ENCODE measurements at regions not wholly inside any gene's neighbourhood (a gene's known extent, or its start where the extent isn't known, plus 50 kb on each side); places are given as distances from the start of the nearest gene placed in this dataset.

- peaks cover 0 to 4% (median 0%) of the 10 kb centered on the region in 8 donors for H3K9me3 ChIP-seq
- H3K27ac ChIP-seq: peak overlapping the region in 5 of 8 donors; percentile 28 to 48 (median 34)
- H3K4me3 ChIP-seq: no peak overlapping the region
- no peak for DNase-seq
- no peaks in the 10 kb centered on the region for H3K27me3 ChIP-seq (replicated peaks in 1 of 7)
- H3K36me3 ChIP-seq: no peaks in the 10 kb centered on the region
- WGBS, 5 donors: 31 to 55% (median 40%) methylated on average over 2 of the region's 2 CpGs
- TF ChIP-seq POLR2A (IDR thresholded peaks at IDR 0.05) (no peak), POLR2AphosphoS5 (IDR thresholded peaks at IDR 0.05) (peak in 1 of 3 donors; percentile 54)
- TF ChIP-seq, protein P1, sequence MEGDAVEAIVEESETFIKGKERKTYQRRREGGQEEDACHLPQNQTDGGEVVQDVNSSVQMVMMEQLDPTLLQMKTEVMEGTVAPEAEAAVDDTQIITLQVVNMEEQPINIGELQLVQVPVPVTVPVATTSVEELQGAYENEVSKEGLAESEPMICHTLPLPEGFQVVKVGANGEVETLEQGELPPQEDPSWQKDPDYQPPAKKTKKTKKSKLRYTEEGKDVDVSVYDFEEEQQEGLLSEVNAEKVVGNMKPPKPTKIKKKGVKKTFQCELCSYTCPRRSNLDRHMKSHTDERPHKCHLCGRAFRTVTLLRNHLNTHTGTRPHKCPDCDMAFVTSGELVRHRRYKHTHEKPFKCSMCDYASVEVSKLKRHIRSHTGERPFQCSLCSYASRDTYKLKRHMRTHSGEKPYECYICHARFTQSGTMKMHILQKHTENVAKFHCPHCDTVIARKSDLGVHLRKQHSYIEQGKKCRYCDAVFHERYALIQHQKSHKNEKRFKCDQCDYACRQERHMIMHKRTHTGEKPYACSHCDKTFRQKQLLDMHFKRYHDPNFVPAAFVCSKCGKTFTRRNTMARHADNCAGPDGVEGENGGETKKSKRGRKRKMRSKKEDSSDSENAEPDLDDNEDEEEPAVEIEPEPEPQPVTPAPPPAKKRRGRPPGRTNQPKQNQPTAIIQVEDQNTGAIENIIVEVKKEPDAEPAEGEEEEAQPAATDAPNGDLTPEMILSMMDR (IDR thresholded peaks at IDR 0.05 in 8 of 11, conservative IDR thresholded peaks at IDR 0.05 in 3 of 11): no peak
- intact Hi-C loops (cut with DNase I; ENCODE audit: low total_unique reads): no loop called here
- H3K4me1 ChIP-seq: no peaks in the 10 kb centered on the region
These were observed 1262.0 kb upstream of the WWC1 start for GRCh38 chr5:167029488-167029887.

- H3K27me3 ChIP-seq (replicated peaks in 1 of 7): no peaks in the 10 kb centered on the region
- H3K36me3 ChIP-seq: no peaks in the 10 kb centered on the region
- H3K4me1 ChIP-seq: no peaks in the 10 kb centered on the region
- WGBS, 5 donors: 79 to 85% (median 82%) methylated on average over 17 of the region's 17 CpGs
- no peak overlapping the region for H3K27ac ChIP-seq
- H3K9me3 ChIP-seq: peaks cover 0 to 4% (median 0%) of the 10 kb centered on the region in 8 donors
- no peak for DNase-seq
- TF ChIP-seq, protein P1 (IDR thresholded peaks at IDR 0.05 in 8 of 11, conservative IDR thresholded peaks at IDR 0.05 in 3 of 11): no peak
- TF ChIP-seq POLR2A (IDR thresholded peaks at IDR 0.05) (no peak), POLR2AphosphoS5 (IDR thresholded peaks at IDR 0.05) (no peak)
- intact Hi-C loops (cut with DNase I; ENCODE audit: low total_unique reads): no loop called here
- H3K4me3 ChIP-seq: no peak overlapping the region
These were observed 1260.8 kb upstream of the WWC1 start for GRCh38 chr5:167030500-167031120.

DNA sequence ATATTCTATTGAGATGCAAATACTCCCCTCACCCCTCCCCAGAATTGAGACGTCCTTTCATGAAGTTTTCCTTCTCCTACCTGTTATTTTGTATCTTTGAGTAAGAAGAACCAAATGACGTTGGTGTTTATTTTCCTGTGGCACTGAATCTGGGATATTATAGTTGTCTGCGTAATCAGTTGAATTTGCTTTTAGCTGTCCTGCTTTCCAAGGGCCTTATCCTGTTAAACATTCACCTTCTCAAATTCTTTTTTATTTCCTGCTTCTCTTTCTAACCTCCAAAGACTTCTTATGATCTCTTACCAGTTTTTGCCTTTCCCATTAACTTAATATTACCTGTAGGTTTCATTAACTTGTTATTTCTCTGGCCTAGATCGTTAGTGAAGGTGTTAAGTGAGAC, 1254.9 kb upstream of the WWC1 start:
- WGBS, 5 donors: 73 to 83% (median 80%) methylated on average over 4 of the region's 4 CpGs
- Histone ChIP-seq H3K36me3 (no peaks in the 10 kb centered on the region), H3K4me1 (no peaks in the 10 kb centered on the region), H3K4me3 (no peak overlapping the region), H3K9me3 (no peaks in the 10 kb centered on the region), H3K27me3 (replicated peaks in 1 of 7) (no peaks in the 10 kb centered on the region), H3K27ac (no peak overlapping the region)
- DNase-seq: no peak
- TF ChIP-seq, protein P1 (IDR thresholded peaks at IDR 0.05 in 8 of 11, conservative IDR thresholded peaks at IDR 0.05 in 3 of 11): no peak
- TF ChIP-seq POLR2AphosphoS5 (IDR thresholded peaks at IDR 0.05) (no peak), POLR2A (IDR thresholded peaks at IDR 0.05) (no peak)
- intact Hi-C loops (cut with DNase I; ENCODE audit: low total_unique reads): no loop called here

- Histone ChIP-seq H3K27ac (no peak overlapping the region), H3K4me3 (no peak overlapping the region), H3K27me3 (replicated peaks in 1 of 7) (no peaks in the 10 kb centered on the region), H3K36me3 (no peaks in the 10 kb centered on the region), H3K9me3 (no peaks in the 10 kb centered on the region), H3K4me1 (no peaks in the 10 kb centered on the region)
- WGBS, 5 donors: 15 to 21% (median 20%) methylated on average over 7 of the region's 7 CpGs
- TF ChIP-seq POLR2AphosphoS5 (IDR thresholded peaks at IDR 0.05) (no peak), POLR2A (IDR thresholded peaks at IDR 0.05) (no peak)
- TF ChIP-seq, protein P1 (IDR thresholded peaks at IDR 0.05 in 8 of 11, conservative IDR thresholded peaks at IDR 0.05 in 3 of 11): peak in 9 of 11 experiments; percentile 9 to 46 (median 42)
- no peak for DNase-seq
- intact Hi-C loops (cut with DNase I; ENCODE audit: low total_unique reads): no loop called here
These were observed 1242.3 kb upstream of the WWC1 start for GRCh38 chr5:167049043-167049663.
